ENCODE measurements at regions not wholly inside any gene's neighbourhood (a gene's known extent, or its start where the extent isn't known, plus 50 kb on each side); places are given as distances from the start of the nearest gene placed in this dataset.

DNA sequence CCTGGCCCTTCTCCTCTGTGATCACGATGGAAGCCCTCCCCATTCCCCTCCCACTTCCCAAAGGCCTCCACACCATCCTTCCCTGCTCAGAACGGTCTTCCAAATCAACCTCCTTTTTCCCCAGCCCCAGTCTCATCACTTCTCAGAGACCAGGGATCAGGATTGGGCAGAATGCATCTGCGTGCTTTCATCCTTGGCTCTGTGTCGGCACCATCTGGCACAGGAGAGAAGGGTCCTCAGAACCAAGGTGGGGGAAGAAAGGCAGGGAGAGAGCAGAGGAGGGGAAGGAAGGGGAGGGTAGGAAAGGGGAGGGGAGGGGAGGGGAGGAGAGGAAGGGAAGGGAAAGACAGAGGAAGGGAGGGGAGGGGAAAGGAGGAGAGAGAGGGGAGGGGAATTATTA is 52.4 kb upstream of the FICD start:
- intact Hi-C loops (cut with DNase I): loop anchor here in 1 of 2 donors (10.0 kb wide), 1 partner anchor 368 kb away; no protein-coding TSS in a partner anchor
- ATAC-seq (no peak), DNase-seq (no peak)

DNA sequence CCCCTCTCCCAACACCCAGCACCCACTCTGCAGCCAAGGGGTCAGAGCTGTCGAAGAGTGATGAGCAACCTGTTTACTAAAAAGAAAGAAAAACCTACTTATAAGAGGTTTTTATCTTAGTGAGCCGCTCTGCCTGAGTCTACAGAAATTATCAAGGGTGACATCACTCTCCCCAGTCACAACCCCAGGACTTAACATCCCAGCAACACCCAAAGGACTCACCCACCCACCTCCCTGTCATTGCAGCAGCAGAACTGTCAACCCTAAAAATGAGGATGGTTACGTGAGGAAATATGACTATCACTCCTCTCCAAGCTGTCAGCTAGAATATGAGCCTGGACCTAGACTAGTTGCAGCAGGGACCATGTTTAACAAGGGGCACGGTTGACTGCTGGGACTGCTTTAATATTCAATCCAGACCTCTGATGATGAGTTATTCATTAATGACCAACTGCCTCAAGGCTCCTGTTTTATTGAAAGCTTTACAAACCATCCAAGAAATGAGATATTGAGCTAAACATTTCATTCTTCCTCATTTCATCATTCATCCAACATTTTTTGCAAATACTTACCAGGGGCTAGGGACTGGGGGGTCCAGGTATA is 53.9 kb upstream of the FICD start:
- ATAC-seq (no peak), DNase-seq (no peak)
- intact Hi-C loops (cut with DNase I): loop anchor here in 1 of 2 donors (10.0 kb wide), 1 partner anchor 366 kb away; no protein-coding TSS in a partner anchor

DNA sequence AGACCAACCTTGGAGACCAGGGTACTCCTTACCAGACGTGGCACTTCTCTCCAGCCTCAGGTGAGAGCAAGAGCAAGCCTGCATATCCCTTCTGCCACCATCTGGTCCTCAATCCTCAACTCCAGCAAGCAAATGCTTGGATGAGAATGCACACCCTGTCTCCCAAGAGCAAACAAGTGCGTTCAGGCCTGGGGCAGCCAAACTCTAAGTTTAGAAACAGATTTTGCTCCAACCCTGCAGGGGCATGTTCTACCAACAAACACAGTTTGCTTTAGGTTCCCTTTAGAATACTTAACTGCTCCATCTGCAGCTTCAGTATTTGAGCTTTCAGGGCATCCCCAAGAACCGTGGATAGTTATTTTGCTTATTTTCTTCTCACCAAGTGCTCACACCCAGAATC is 55.9 kb upstream of the FICD start:
- intact Hi-C loops (cut with DNase I): loop anchor here in 1 of 2 donors (5.0 to 10.0 kb wide), 2 partner anchors 224 to 542 kb away; no protein-coding TSS in a partner anchor
- ATAC-seq: no peak
- no peak for DNase-seq

DNA sequence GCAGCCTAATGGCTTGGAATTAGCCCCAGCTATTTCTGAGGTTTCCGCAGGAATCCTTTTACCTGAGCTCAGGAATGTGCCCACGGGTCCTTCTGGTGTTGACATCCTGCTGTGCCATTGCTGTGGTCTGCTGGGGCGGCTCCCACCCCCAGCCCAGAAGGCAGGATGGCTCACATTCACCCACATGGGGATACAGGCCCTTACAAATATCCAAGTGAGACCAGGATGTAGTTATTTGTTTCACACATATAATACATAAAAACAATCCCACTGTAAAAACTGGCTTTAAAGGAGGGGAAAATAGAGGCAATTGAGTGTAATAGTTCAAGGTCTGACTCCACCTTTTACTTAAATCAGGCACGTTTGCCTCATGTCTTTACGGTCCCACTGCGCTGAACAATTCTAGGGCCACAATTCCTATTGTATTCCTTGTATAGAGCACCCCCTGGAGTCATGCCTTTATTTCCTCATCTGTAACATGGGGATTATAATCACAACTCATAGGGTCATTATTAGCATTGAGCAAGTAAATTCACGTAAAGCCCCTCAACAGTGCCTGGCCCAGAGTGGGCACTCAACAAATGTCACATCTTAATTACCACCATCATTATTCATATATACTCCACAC is 57.2 kb upstream of the FICD start:
- DNase-seq (no peak), ATAC-seq (no peak)
- intact Hi-C loops (cut with DNase I): loop anchor here in 1 of 2 donors (5.0 to 10.0 kb wide), 2 partner anchors 223 to 541 kb away; no protein-coding TSS in a partner anchor

DNA sequence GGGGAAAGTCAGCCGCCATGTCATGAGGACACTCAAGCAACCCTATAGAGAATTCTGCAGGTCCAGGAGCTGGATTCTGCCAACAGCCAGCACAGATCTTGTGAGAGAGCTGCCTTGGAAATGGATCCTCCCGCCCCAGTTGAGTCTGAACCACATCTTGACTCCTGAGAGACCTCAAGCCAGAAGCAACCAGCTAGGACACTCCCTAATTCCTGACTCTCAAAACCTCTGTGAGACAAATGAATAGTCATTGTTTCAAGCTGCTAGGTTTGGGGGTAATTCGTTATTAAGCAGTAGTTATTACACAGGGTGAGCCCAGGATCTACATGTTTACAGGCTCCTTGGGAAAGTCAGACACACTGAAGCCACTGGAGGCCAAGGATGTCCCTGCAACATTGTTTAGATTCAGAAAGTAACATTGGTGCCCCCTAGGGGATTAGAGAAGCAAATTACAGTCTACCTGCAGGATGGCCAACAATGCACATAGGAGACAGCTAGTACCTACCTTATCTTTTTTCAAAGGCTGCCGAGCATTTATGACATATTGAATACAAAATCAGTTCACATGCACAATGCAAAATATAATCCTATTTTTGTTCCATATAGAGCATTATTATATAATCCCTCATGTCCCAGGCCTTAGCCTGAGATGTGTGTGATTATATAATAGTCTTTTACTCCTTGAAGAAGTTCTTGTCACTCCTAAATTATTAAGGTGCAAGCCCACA is 57.9 kb upstream of the FICD start:
- DNase-seq (no peak), ATAC-seq (peak; percentile 38 to 75)
- intact Hi-C loops (cut with DNase I): loop anchor here in 1 of 2 donors (5.0 to 10.0 kb wide), 2 partner anchors 222 to 540 kb away; no protein-coding TSS in a partner anchor

DNA sequence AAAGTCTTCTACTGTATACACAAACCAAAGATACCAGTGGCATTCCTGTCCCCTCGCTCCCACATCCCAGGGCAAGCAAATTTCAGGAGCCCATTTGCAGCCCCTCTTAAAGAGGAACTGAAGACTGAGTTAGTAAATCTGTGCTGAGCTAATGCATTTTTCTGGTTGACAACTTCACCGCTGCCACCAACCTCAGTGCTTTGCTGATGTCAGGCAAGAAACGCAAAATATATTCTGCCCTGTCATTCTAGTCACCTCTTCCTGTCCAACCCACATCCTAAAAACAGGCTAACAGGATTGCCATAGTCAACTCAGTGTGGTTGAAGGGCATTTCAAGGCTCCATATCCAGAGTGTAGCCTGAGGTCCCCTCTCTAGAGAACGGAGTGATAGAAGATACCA is 59.4 kb upstream of the FICD start:
- no peak for DNase-seq
- ATAC-seq: no peak
- intact Hi-C loops (cut with DNase I): loop anchor here in 1 of 2 donors (5.0 to 10.0 kb wide), 2 partner anchors 221 to 538 kb away; no protein-coding TSS in a partner anchor

DNA sequence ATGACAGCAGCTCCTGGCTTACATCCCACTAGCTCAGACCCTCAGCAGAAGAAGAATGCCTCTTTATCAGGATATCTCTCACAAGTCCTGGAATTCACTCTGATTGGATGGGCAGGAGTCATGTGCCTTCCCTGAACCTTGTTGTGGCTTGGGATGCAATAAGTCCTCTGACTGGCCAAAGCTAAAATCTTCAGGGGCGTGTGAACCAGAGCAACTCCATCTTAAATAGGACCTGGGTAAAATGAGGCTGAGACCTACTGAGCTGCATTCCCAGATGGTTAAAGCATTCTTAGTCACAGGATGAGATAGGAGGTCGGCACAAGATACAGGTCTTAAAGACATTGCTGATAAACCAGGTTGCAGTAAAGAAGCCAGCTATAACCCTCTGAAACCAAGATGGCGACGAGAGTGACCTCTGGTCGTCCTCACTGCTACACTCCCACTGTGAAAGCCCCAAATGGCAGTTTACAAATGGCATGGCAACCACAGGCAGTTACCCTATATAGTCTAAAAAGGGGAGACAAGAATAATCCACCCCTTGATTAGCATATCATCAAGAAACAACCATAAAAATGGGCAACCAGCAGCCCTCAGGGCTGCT is 60.4 kb upstream of the FICD start:
- DNase-seq (no peak), ATAC-seq (no peak)
- intact Hi-C loops (cut with DNase I): loop anchor here in 1 of 2 donors (5.0 to 10.0 kb wide), 2 partner anchors 220 to 537 kb away; no protein-coding TSS in a partner anchor

DNA sequence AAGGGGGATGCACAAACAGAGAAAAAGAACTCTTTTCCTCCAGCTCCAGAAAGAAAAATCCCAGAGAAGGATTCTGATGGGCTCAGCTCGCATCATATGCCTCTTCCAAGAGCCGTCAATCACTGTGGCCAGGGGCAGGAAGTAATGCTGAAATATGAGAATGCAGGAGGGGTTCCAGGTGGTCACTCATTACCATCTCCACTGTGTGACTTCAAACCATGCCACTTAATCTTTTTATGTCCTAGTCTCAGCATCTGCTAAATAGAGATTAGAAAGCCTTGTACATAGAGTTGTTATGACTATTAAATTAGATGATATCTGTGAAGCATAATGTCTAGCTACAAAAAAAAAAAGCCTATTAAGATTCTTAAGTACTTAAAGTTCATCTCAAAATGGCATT is 65.6 kb upstream of the FICD start:
- DNase-seq (no peak), ATAC-seq (no peak)
- intact Hi-C loops (cut with DNase I): no loop called here

DNA sequence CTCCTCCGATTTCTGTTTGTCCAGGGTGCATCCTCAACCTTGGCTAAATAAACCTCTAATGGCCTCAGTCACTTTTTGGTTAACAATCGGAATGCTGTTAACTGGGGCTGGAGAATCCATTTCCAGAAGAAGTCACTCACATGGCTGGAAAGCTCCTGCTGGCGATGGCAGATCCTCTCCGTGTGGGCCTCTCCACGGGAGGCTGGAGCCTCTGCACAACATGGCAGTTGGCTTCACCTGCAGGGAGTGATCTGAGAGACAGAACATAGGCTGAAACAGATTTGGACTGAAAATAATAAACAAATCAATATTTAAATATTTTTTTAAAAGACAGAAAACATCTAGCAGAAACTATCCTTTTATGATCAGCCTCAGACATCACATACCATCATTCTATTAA is 66.8 kb upstream of the FICD start:
- intact Hi-C loops (cut with DNase I): no loop called here
- ATAC-seq: no peak
- DNase-seq: no peak

DNA sequence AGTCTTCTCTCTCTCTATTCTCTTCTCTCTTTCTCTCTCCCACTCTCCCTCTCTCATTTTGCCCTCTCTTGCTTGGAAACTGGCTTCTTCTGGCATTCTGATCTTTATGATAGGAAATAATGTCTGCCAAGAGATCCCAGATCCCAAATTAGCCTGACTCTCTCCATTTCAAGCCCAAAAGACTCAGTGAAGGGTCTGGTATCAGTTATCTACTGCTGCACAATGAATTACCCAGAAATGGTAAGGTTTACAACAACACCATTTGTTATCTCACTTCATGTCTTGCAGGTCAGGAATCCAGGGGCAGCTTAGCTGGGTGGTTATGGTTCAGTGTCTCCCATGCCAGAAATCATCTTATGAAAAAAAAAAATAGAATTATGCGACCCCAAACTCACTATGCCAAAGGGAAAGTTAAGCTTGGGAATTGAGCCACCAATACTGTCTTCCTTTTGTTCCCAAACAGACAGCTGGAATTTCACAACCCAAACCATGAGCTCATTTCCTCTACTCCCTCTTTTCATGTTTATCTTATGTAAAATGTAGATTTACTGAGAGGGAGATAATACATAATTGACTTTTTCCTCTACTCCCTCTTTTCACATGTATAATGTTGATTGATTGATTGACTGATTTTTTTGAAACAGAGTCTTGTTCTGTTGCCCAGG is 67.8 kb upstream of the FICD start:
- DNase-seq: no peak
- intact Hi-C loops (cut with DNase I): no loop called here
- no peak for ATAC-seq

DNA sequence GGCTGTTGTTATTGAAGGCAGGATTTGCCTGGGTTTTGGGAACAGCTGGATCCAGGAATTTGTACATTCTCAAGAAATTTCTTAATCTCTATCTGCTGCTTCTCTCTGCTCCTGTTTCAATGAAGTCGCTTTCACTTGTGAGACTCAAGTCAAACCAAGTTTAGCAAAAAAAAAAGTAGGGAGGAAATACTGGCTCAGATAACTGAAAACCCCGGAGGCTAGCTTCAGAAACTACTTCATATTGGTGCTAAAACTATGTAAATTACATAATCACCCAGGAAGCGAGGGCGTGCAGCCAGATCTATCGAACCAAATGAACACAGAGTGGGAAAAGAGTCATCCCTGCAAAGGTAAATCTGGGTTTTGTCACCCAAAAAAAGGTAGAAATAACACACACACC is 68.3 kb upstream of the FICD start:
- intact Hi-C loops (cut with DNase I): no loop called here
- DNase-seq (peak; percentile 26), ATAC-seq (peak in 1 of 2 donors; percentile 41)

DNA sequence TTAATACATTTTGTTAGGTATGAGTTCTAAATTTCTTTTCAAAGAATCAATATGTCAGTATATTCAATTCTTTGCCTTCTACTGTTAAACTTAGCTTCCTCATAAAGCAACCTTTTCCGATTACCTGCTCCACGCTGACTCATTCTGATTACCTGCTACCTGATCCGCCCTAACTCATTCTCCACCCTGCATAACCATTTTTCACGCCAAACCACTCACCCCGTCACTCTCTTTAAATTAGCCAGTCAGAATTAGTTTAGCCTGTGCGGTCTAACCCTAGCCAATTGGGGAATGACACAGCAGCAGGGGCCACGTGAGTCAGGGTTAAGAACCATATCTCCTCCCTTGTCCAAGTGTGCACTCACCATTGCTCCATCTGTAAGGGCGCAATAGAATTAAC is 72.2 kb upstream of the FICD start:
- DNase-seq (no peak), ATAC-seq (no peak)
- intact Hi-C loops (cut with DNase I): no loop called here

DNA sequence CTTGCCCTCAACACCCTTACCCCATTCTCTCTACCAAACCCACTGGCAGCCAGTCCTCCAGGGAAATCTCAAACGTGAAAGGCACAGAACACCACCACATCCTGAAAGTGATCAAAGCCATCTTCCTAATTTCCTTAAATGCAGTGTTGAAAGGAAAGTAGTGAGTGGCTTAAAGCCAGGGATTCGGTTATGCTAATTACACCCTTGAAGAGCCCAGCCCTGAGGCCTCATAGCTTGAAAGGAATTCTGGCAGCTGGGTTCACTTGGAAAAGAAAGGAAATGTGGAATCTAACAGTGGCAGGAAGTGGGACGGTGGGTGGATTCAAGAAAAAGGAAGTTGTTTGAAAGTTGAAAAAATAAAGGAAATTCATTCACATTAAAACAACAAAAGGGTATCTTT is 73.0 kb upstream of the FICD start:
- DNase-seq (no peak), ATAC-seq (peak in 1 of 2 donors; percentile 23)
- intact Hi-C loops (cut with DNase I): no loop called here

DNA sequence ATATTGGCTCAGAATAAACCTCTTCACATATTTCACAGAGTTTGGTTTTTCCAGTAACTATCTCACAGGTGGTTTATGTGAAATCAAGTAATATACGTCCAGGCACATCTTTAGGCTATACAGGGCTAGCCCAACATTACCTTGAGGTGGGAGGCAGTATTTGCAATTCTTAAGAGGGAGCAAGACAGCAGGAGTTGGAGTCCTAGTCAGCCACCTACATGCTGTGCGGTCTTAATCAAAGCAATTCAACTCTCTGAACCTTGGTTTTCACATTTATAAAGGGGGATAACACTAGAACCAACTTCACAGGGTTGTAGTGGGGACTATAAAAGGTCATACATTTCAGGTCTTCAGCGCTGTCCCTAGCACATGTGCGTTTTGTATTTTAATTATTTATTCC is 73.5 kb upstream of the FICD start:
- ATAC-seq (no peak), DNase-seq (no peak)
- intact Hi-C loops (cut with DNase I): no loop called here

DNA sequence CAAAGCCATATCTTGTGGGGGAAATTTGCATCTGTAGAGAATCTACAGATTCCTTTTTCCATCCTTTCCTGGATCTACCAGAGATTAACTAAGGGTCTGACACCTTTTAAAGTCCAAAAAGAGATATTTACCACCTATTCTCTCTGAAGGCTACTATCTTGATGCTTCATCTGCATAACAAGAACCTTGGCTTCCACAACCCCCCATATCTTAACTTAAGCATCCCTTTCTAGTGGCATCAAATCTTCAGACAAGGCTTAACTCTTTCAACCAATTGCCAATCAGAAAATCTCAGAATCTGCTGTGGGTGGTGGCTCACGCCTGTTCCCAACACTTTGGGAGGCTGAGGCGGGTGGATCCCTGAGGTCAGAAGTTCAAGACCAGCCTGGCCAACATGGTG is 74.3 kb upstream of the FICD start:
- ATAC-seq: no peak
- DNase-seq: no peak
- intact Hi-C loops (cut with DNase I): no loop called here

DNA sequence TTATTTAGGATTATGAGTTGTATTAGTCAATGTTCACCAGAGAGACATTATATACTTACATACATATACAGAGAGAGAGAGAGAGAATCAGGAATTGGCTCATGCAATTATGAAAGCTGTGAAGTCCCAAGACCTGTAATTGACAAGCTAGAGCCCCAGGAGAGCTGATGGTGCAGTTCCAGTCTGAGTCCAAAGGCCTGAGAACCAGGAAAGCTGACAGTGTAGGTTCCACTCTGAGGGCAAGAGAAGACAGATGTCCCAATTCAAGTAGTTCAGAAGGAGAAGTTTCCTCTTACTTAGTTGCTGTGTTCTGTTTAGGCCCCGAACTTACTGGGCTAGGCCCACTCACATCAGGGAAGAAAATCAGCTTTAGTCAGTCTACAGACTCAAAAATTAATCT is 76.4 kb upstream of the FICD start:
- intact Hi-C loops (cut with DNase I): no loop called here
- no peak for DNase-seq
- no peak for ATAC-seq

DNA sequence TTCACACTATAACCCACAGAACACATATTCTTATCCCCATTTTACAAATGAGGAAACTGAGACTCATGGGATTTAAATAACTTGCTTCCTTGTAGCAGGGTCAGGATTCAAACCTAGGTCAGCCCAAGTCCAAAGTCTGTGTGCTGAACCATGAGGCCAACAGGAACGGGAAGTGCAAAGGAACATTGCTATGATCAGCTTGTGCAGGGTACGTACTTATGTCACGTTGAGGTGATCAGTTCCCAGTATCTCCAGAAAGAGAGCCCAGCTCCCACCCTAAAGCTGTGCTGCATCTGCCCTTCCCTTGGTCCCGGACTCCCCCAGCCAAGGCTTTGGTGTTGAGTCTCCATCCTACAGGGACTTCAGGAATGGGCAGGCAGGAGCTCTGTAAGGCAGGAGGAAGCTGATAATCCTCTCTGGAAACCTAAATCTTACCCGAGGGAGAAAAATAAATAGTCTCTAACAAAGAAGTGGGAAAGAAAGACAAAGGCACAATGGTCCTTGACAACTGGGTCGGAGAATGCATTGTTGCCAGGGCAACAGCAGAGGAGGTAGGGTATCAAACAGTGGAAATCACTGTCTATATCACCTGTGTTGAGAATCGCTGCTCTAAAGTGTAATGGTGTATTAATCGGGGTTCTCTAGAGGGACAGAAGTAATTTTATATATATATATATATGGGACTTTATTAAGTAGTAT is 82.5 kb upstream of the FICD start:
- ATAC-seq: no peak
- no peak for DNase-seq
- intact Hi-C loops (cut with DNase I): no loop called here

DNA sequence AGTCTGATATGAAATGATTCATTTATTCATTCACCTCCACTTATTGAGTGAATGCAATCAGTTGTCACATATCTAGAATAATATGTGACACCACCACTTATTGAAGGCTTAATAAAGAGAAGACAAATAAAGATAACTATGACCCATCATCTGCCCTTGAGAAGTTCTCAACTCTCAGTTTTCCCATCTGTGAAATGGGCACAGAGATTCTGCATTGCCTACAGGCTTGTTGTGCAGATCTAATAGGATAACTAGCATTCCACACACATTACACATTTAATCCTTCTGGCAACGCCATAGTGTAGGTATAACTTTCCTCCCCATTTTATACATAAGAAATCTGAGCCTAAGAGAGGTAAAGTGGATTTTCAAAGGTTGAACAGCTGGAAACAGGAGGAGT is 84.2 kb upstream of the FICD start:
- intact Hi-C loops (cut with DNase I): no loop called here
- no peak for DNase-seq
- ATAC-seq: no peak

DNA sequence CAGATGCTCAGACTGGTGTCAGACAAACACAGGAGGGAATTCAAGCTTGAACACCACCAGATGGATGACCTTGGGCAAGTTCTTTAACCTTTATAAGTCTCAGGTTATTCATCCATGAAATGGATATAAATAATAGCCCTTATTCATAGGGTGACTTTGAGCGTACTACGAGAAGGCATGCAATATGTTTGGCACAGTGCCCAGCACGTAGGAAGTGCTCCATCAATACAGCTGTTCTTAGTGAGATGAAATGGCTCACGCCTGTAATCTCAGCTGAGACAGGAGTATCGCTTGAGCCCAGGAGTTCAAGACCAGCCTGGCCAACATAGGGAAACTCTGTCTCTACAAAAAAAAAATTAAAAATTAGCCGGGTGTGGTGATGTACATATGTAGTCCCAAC is 84.8 kb upstream of the FICD start:
- intact Hi-C loops (cut with DNase I): no loop called here
- ATAC-seq (no peak), DNase-seq (no peak)

Measured in left cardiac atrium (tissue), 4 donors.